ENCODE measurements at regions not wholly inside any gene's neighbourhood (a gene's known extent, or its start where the extent isn't known, plus 50 kb on each side); places are given as distances from the start of the nearest gene placed in this dataset.

DNA sequence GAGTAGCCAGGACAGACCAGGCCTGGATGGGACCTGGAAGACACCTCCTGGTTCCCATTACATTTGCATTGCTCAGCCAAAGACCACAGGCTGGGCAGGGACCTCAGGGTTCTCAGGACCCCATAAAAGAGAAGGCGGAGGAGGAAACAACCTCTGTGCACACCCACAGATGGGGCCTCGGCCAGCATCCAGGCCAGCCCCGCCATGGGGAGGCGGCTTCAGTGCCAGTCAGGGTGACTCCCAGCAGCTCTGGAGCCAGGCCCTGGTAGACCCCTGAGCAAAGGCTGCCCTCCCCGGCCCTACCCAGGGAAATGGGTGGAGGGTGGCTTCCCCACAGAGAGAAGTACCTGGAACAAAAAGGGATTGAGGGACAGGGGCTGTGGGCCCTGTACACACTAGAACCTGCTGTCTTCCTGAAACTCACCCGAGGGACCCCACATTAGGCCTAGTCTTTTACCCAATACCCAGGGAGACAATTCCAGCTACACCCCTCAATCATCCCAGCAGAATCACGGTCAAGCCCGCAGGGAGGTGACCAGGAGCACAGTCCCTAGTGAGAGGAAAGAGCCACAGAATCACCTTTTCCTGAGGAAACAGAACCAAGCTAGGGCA is 64.5 kb downstream of the PSMG1 start:
- TF ChIP-seq, protein P1, sequence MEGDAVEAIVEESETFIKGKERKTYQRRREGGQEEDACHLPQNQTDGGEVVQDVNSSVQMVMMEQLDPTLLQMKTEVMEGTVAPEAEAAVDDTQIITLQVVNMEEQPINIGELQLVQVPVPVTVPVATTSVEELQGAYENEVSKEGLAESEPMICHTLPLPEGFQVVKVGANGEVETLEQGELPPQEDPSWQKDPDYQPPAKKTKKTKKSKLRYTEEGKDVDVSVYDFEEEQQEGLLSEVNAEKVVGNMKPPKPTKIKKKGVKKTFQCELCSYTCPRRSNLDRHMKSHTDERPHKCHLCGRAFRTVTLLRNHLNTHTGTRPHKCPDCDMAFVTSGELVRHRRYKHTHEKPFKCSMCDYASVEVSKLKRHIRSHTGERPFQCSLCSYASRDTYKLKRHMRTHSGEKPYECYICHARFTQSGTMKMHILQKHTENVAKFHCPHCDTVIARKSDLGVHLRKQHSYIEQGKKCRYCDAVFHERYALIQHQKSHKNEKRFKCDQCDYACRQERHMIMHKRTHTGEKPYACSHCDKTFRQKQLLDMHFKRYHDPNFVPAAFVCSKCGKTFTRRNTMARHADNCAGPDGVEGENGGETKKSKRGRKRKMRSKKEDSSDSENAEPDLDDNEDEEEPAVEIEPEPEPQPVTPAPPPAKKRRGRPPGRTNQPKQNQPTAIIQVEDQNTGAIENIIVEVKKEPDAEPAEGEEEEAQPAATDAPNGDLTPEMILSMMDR (IDR thresholded peaks at IDR 0.05), result no peak
- TF ChIP-seq POLR2A (IDR thresholded peaks at IDR 0.05), result no peak
